ELF-1 (cell line): ENCODE measurements at regions not wholly inside any gene's neighbourhood (a gene's known extent, or its start where the extent isn't known, plus 50 kb on each side); places are given as distances from the start of the nearest gene placed in this dataset.
A peak's percentile ranks its signal among the peaks of the same experiment; 100 is the strongest.

ENCODE experiments used
- DNase-seq: peaks from one replicate; pipeline ENCODE4 v3.0.0-alpha.2; 2016; ENCODE audit warnings: low read depth, low spot score

DNA sequence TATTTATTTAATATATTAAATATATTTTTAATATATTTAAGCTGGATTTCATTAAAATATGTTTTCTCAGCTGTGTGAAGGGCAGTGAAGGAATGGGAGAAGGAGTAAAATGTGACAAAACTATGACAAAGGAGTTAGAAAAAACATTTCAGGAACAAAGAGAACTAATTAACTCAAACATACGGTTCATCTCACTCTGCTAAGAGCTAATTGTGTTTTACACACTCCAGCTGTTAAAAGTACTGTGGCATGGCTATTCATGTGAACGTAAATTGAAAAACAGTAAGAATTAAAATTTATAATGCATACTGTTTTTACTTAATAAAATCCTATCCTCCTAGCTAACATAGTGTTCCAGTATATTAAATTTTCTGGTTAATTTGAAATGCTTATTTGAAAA is 262.5 kb upstream of the GNAI1 start:
- no peak for DNase-seq

DNA sequence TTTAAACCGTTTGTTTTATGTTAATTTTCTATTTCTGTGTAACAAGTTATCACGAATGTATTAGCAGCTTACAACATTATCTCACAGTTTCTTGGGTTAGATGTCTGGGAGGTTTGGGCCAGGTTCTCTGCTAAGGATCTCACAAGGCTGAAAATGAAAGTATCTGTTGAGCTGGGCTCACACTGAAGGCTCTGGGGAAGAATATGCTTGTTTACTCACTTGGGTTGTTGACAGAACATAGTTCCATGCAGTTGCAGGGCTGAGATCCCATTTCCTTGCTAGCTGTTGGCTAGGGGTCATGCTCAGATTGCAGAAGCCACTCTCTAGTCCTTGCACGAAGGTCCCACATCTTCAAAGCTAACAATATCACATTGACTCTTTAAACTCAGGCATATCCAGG is 266.6 kb upstream of the GNAI1 start:
- no peak for DNase-seq

DNA sequence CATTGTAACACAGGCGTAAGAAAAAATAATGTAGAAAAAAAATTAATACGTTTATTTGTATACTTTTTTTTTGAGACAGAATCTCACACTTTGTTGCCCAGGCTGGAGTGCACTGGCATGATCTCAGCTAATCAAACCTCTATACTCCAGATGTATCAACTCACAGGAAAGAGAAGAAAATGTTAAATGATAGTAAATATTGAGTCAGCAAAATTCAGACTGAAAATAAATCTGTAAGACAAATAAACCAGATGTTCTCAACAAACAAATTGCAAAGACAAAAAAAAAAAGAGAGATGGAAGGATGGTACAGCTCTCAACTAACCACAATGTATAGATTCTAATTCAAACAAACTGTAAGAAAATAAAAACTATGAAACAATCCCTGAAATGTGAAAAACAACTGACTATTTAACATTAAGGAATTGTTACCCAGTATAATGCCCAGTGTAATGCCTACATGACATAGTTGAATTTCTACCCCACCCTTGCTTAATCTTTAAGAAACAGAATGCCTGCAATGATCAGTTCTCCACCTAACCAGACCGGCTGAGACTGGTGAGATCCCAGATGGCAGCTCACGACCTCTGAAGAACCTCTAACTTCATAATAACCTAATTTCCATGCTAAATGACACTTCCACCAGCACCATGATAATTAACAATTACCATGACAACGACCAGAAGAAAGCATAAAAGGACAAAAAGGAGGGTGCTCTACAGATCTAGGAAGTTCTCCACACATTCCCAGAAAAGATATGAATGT is 272.0 kb upstream of the GNAI1 start:
- DNase-seq, result no peak

DNA sequence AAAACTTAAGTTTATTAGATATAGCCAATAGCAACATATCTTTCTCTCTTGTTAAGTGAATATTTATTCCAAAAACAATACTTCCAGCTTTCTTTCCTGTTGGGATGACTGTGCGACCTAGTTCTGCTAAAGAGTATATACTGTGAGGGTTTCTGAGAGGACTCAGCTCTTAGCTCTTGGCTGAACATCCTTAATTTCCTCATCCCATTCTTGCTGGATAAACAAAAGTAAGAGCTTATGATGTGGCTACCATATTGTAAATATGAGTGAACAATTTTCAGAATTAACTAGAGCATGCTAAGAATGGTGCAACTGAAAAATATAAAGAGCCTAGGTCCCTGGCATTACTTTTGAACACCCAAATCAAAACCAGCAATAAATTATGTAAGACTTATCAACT is 279.5 kb upstream of the GNAI1 start:
- no peak for DNase-seq

DNA sequence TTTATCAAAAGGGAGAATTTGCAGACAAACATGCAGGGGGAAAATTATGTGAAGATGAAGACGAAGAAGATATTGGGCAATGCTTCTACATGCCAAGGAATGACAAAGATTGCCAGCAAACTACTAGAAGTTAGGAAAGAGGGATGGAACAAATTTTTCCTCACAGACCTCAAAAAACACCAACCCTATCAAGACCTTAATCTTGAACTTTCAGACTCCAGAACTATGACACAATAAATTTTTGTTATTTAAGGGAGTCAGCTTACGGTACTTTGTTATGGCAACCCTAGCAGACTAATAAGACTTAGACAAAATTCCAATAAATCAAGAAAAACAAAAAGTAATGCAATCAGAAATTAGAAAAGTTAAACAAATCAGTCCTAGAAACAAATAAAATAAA is 280.0 kb upstream of the GNAI1 start:
- no peak for DNase-seq

DNA sequence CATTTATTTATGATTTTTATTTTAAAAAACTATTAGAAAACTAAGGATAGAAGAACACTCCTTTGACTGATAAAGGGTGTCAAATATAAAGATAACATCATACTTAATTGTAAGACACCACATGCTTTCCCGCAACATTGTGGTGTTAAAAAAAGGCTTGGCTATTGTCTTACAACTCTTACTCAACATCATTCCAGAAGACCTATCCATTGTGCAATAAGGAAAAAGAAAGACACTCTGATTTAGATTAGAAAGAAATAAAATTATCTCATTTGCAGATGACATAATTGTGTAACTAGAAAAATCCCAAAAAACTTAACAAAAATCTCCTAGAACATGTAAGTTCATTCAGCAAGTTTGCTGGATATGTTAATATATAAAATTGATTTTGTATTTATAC is 296.7 kb upstream of the GNAI1 start:
- no peak for DNase-seq

DNA sequence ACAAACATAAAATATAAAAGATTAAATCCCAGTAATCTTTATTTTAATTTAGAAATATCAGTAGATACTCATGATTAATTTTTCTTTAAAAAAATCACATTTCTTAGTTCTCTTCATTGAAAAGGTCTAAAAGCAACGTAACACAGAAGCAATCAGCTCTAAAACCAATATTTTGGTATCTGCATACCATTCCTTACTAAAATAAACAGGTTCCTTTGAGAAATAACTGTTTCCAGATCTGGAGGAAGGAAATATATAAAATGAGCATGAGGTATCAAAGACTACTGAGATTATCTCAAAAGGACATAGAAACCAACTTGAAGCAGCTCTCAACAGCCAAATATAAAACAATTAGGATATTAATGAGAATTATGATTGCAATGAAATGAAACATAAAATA is 301.0 kb upstream of the GNAI1 start:
- no peak for DNase-seq

DNA sequence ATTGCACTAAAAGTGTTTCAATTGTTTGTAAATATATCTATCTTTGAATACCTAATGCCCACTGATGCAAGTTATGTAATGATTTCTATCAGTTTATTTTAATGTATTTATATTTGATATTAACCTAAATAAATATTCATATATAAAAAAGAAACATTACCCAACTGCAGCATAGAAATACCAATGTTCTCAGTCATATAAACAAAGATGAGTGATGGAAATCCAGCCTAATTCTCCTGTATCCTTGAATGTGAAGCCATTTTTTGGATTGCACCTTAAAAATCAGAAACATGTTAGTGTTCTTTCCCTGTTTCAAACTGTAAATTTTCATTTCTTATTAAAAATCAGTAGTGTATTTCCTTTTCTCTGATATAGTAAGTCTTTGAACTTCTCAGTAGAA is 305.8 kb upstream of the GNAI1 start:
- no peak for DNase-seq

DNA sequence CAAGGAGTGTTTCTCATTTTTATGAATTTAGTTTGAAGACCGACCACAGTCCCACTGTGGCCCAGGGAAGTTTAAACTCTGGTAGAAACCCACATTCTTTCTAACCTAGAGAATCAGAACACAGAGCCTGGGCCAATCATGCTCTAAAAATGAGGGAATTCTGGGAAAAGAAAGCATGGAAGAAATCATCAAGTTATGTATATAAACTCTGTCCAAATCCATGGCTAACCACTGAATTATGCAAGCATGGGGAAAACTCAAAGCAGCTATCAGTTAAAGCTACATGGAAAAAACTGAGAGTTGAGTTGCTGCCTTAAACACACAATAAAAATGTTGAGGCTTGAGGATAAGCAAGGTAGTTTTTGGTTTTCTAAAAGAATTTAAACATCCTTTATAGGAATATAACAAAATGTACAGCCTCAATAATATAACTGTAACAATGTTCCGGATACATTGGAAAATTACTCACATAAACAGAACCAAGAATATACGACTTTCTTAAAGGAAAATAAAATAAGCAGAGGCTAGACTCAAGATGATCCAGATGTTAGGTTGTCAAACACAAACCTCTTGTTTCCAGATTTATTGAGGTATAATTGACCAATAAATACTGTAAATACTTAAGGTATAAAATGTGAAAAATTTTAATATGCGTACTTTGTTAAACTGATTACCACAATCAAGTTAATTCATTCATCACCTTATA is 311.2 kb upstream of the GNAI1 start:
- DNase-seq, result no peak

DNA sequence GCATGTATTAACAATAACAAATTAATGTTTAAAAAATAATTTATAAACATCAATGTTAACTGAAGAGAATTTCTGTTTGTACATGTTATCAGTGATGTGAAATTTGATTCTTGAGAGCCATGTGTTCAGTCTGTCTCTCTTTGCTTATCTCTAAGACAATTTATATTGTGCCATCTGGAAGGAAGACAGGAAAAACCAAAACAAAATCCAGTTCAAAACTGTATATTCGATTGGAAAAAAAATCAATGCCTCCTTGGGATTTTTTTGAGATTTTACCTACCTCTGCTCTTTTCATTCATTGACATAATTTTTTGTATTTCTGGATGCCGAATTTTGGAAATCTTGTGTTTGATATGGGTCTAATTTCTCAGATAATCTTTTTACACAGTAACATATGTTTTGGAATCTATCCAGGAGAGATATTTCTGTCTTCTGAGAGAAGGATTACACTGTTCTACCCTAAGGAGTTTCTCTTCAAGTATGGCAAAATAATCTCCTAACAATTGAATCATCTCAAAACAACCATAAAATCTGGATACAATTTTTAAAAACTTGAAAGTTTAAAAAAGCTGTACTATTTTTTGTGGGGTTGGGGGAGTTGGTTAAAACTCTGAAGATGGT is 311.9 kb upstream of the GNAI1 start:
- DNase-seq, result no peak

DNA sequence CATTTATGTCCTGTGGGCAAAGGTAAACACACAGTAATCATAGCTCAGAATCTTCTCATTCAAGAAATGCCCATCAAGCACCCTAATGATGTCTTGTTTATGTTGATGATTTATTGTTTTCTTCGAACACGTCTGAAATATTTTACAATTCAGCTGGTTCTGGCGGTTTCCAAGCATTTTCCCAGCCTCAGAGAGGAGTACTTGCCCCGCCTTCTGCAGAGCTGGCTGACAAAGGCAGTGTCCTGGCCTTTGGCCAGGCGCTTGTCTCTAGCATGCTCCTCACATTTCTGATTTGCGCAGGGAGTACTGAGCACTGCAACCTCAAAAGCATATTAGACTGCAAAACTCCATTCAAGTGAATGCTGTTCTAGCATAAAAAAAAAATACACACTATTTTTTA is 314.2 kb upstream of the GNAI1 start:
- DNase-seq, result peak; percentile 1

DNA sequence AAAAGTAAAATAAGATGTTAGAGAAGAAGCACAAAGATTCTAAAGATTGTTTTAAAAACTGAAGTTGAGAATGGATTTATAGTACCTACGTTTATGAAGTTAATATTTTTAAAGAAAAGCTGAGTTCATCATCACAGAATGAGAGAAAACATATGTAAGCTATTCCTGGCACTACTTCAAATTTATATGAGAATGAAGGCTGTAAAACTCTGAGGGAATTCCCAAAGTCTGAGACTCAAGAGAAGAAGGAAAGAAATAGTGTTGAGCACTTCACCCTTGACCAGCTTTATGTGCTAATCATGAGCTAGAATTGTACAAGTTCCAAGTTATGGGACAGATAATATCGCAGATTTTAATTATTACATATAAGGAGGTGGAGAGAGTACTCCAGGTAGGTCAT is 323.7 kb upstream of the GNAI1 start:
- DNase-seq, result no peak

DNA sequence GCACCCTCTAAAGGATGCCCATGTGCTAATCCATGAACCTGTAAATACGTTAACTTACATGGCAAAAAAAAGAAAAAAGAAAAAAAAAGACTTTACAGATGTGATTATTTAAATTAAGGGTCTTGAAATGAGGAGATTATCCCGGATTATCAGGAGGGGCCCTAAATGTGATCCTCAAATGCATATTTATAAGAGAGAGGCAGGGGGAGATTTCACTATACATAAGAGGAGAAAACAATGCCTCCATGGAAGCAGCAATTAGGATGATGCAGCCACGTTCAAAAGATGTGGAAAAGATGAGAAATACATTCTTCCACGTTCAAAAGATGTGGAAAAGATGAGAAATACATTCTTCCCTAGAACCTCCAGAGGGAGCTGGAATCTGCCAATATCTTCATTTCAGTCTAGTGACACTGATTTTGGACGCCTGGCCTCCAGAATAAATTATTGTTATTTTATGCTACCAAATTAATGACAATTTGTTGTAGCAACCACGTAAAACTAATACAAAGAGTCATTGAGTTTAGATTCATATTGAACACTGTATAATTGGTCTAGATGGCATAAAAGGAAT is 328.4 kb upstream of the GNAI1 start:
- DNase-seq, result no peak

DNA sequence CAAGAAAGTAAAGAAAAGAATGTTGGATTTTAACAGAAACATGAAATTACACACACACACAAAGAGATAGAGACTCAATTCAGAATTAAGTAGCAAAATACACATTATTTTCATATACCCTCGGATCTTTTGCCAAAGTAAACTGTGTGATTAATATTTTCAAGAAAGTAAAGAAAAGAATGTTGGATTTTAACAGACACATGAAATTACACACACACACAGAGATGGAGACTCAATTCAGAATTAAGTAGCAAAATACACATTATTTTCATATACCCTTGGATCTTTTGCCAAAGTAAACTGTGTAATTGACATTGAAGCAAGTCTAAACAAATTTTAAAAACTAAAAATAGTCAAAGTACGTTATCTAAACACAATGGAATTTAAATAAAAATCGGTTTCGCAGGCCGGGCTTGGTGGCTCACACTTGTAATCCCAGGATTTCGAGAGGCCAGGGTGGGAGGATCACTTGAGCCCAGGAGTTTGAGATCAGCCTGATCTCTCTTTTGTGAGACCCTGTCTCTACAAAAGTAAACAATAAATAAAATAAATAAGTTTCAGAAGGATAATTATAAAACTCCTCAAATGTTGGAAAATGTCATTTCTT is 337.3 kb upstream of the MAGI2 start:
- DNase-seq, result no peak

DNA sequence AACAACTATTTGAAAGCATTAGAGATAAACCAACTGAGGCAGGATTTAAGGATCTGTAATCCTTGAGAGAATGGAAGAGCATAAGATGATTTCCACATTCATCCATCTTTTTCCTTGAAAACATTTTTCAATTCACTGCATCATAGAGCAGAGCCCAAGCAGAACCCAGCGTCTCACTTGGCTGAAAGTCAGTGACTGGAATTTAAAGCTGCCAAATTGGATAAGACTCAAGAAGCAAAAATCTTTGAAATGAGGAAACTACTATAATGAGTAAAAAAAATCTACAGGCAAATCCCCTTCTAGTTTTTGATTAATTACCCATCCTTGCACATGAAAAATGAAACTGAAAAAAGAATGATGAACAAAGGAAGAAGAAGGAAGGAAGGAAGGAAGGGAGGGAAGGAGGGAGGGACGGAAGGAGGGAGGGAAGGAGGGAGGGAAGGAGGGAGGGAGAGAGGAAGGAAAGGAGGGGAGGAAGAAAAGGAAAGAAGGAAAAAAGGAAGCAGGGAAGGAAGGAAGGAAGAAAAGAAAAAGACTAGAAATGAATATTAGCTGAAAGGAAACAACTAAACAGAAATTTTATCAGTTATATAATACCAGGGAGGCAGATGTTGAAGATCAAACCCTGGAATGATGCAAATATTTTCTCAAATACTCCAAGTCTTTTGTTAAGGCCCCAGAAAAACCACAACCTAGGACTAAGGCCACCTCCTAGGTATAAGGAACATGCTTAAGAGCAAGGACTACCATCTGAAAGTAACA is 336.3 kb upstream of the MAGI2 start:
- DNase-seq, result no peak

DNA sequence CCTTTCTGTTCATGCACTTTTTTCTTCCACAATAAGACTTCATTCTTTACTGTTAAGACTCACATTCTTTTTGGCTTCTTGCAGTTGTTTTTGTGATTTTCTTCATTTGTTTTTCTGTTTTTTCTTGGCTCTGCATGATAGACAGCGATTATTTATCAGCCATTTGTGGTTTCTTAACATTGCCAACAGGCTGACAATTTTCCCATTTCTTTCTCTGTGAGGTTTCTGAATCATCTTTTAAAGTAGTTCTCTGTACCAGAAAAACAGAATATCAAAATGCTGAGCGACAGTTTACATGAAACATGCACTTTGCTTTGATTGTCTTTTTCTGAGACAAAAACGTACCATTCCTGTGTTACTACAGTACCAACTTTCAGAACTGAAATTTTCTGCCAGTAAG is 334.2 kb upstream of the MAGI2 start:
- DNase-seq, result no peak

DNA sequence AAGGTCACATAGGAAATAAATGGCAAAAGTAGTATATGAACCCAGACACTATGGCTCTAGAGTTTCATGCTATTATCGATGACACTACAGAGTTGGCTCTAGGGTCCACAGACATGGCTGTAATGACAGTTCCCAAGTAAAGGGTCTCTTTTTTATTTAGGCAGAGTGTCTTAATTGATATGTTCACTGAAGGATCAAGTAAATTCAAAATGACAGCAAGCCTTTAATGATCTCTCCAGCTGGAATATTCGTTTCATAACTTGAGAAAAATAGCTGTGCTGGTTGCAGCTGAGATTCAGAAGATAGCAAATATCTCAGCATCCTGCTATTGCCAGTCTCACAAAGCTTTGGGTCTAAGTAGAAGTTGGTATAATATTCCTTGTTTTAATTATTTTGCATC is 333.6 kb upstream of the MAGI2 start:
- DNase-seq, result no peak

DNA sequence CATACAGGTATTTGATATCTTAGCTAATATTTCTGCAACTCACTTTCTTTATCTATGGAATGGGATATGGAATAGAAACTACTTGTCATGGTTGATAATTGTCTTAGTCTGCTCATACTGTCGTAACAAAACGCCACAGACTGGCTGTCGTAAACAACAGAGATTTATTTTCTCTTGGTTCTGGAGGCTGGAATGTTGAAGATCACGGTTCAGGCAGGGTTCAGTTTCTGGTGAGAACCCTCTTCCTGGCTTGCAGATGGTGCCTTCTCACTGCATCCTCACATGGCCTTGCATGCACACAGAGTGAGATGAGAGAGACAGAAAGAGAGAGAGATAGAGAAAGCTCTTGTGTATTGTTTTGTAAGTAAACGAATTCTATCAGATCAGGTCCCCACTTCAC is 332.7 kb upstream of the MAGI2 start:
- DNase-seq, result no peak

DNA sequence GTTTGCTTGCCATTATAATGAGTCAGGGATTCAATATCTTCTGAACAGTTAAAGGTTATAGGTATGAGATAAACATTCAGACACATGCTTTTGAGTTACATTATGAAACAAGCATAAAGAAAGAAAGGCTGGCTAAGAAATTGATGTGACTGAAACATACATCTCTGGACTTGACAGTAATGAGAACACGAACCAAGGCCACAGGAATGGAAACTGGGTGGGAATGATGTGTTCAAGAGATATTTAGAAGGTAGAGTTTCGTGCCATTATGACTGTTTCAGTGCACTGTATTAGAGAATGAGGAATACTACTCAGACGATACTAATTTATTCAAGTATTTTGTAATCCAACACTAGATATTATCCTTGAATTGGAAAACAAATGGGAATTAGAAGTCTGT is 332.1 kb upstream of the MAGI2 start:
- DNase-seq, result no peak

DNA sequence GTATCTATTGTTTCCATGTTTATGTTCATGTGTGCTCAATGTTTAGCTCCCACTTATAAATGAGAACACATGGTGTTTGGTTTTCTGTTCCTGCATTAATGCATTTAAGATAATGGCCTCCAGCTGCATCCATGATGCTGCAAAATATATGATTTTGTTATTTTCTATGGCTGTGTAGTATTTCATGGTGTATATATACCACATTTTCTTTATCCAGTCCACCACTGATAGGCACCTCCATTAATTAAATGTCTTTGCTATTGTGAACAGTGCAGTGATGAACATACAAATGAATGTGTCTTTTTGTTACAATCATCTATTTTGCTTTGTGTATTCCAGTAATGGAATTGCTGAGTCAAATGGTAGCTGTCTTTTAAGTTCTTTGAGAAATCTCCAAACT is 329.4 kb upstream of the MAGI2 start:
- DNase-seq, result no peak

DNA sequence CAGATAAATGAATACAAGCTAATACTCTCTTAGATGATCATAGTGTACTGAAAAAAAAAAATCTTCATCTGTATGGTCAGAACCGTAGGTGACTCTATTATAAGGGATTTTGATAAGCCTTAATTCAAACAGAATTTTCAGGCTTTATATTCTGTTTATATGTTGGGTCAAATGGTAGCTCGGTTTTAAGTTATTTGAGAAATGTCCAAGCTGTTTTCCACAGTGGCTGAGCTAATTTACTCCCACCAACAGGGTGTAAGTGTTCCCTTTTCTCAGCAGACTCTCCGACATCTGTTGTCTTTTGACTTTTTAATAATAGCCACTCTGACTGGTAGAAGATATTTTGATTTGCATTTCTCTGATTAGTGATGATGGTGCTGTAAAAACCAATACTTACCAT is 328.8 kb upstream of the MAGI2 start:
- no peak for DNase-seq

DNA sequence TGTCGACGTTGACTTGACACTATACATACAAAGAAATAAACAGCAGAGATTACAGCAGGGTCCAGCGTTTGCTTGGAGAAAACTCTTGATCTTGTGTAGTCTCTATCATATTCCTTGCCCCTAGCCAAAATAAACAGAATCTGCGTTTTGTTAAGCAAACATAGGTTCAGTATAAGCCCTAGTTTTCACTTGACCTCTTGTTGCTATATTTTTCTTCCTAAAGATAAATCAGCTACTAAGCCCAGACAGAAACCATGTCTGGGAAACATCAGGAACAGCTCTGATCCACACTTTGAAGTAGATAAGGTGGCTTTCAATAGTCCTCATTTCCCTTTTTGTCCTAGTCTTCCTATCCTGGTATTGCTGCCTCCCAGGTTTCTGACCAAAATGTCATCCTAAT is 328.2 kb upstream of the MAGI2 start:
- no peak for DNase-seq
